T-helper 17 cell (primary cell): ENCODE measurements at regions not wholly inside any gene's neighbourhood (a gene's known extent, or its start where the extent isn't known, plus 50 kb on each side); places are given as distances from the start of the nearest gene placed in this dataset.

Experiments
- ATAC-seq: fragments of 150-1000 bp; cut with Tn5 transposase; 2 replicates; pipeline ENCODE4 v1.10.0; 2021; ENCODE audit warnings: mild to moderate bottlenecking, moderate library complexity
- DNase-seq, 3 donors: peaks; one replicate each; pipeline versions ENCODE4 v3.0.0 to v3.0.0-alpha.2; 2020 to 2021
- H3K9me3 ChIP-seq: one replicate; pipeline ENCODE4 v1.7.0; 2013; ENCODE audit warnings: low read length, mild to moderate bottlenecking; ENCODE audit not compliant: control insufficient read depth, poor library complexity, severe bottlenecking
- H3K27ac Mint-ChIP-seq: one replicate; pipeline ENCODE4 v1.8.0; 2022; ENCODE audit warnings: mild to moderate bottlenecking, moderate library complexity, mixed read lengths
- H3K27me3 Mint-ChIP-seq: one replicate; pipeline ENCODE4 v1.8.0; 2022; ENCODE audit warnings: mixed read lengths
- H3K36me3 Mint-ChIP-seq: one replicate; pipeline ENCODE4 v1.8.0; 2022; ENCODE audit warnings: low read depth, mixed read lengths
- H3K4me1 Mint-ChIP-seq: one replicate; pipeline ENCODE4 v1.8.0; 2022; ENCODE audit warnings: mild to moderate bottlenecking, mixed read lengths
- H3K4me3 Mint-ChIP-seq: one replicate; pipeline ENCODE4 v1.8.0; 2022; ENCODE audit warnings: mild to moderate bottlenecking, moderate library complexity, mixed read lengths

DNA sequence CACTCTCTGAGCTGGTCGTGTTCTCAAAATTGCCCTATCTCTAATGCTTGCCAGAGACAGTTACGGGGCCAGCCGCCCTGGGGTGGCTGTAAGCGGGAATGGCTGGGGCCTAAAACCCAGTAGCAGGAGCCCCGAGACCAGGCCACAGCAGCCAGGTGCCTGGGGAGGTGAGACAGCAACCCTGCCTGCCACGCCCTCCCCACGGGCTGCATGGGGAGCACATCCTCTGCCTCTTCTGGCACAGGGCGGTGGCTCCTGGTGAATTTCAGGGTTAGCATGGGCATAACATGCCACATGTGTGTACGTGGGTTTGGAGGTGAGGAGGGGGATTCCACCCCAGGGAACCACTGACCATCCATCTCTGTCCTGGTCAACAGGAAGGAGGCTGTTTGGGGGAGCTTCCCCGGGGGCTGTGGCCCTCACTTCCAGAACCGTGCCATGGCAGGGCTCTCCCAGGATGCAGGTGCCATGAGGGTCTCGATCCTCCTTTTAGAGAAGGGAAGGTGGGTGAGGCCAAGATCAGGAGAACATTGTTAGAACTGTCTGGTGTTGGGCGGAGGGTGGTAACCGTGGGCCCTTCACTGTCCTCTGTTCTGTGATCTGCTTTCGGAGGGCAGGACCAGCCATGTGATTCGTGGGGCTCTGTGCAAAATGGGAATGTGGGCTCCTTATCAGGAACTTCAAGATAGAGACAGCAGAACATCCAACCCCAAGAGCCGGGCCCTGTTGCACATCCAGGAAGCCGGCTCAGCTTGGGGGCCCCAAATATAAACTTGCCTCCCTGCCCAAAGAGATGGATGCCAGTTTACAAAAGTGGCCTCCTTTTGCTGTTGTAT is 312.2 kb upstream of the DIO3 start:
- H3K4me3 Mint-ChIP-seq = no peak overlapping the region
- DNase-seq = no peak

DNA sequence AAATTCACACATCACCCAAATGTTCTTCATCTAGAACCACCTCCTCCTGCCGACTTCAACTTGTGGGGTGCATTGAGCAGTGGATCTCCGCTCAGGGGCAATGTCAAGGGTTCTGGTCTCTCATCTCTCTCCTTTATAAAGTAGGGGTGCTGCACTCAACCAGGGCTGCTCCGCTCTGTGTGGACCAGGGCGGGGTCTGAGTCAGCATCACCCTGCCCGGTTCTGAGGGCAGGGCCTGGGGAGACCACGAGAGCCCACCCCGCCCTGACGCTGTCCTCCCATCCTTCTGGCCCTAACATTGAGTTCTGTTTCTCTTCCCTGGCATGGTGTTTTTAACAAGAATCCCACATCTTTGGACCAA is 311.6 kb upstream of the DIO3 start:
- Mint-ChIP-seq H3K27ac (no peak overlapping the region), H3K4me1 (peaks cover 9% of the 10 kb centered on the region), H3K27me3 (peaks cover 46% of the 10 kb centered on the region), H3K4me3 (no peak overlapping the region), H3K36me3 (no peaks in the 10 kb centered on the region)
- DNase-seq (no peak), ATAC-seq (no peak)
- no peaks in the 10 kb centered on the region for H3K9me3 ChIP-seq

More for the DNA sequence above, 312.2 kb upstream of the DIO3 start:
- ATAC-seq = no peak
- Mint-ChIP-seq H3K36me3 (no peaks in the 10 kb centered on the region), H3K27ac (no peak overlapping the region), H3K27me3 (peaks cover 40% of the 10 kb centered on the region), H3K4me1 (peaks cover 7% of the 10 kb centered on the region)
- H3K9me3 ChIP-seq = no peaks in the 10 kb centered on the region

GRCh38 chr14:101250336-101250947 is 310.9 kb upstream of the DIO3 start:
- Mint-ChIP-seq H3K4me3 (no peak overlapping the region), H3K27ac (no peak overlapping the region), H3K36me3 (no peaks in the 10 kb centered on the region), H3K27me3 (peaks cover 54% of the 10 kb centered on the region), H3K4me1 (peaks cover 9% of the 10 kb centered on the region)
- DNase-seq = no peak
- H3K9me3 ChIP-seq = no peaks in the 10 kb centered on the region
- no peak for ATAC-seq

DNA sequence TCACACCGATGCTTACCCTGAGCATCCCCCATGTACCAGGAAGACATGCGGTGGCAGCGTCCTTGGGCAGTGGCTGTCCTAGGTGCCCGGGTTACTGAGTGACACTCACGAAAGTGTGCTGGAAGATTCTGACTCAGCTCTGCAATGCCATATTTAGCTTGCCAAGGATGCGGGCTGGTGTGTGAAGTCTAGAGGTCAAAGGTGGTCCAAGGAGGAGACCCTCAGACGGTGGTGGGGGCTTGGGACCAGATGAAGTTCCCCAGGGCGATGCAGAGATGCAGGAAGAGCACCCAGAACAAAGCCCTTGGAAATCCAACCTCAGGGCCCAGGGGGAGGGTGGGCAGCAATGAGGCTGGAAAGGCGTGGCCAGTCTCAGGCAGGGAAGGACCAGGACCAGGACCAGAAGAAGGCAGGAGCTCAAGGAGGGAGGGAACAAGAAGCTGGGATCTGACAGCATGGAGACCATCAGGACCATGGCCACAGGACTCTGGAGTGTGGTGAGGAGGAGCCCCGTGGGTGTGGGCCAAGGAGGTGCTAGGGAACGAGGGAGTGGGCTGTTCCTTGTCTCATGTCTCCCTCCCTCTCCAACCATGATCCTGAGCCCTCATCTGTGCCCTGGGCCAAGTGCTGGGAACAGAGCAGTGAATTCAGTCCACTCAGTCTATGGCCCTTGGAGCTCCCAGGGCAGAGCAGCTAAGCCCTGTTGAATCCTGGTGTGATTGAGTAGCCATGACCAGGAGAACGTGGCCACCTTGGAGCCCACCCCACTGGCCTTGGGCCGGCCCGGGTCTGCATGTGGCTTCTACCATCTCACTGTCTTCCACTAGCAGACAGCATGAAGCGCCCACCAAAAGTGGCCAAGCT is 310.1 kb upstream of the DIO3 start:
- H3K4me3 Mint-ChIP-seq = no peak overlapping the region

GRCh38 chr14:101251812-101252442 is 309.4 kb upstream of the DIO3 start:
- H3K36me3 Mint-ChIP-seq = no peaks in the 10 kb centered on the region
- H3K4me1 Mint-ChIP-seq = peaks cover 9% of the 10 kb centered on the region
- no peaks in the 10 kb centered on the region for H3K9me3 ChIP-seq
- peaks cover 68% of the 10 kb centered on the region for H3K27me3 Mint-ChIP-seq
- DNase-seq = no peak
- no peak overlapping the region for H3K27ac Mint-ChIP-seq
- no peak for ATAC-seq
- no peak overlapping the region for H3K4me3 Mint-ChIP-seq

More for the DNA sequence above, 310.1 kb upstream of the DIO3 start:
- DNase-seq (no peak), ATAC-seq (no peak)
- peaks cover 60% of the 10 kb centered on the region for H3K27me3 Mint-ChIP-seq
- H3K4me1 Mint-ChIP-seq = peaks cover 9% of the 10 kb centered on the region
- H3K27ac Mint-ChIP-seq = no peak overlapping the region
- no peaks in the 10 kb centered on the region for H3K36me3 Mint-ChIP-seq
- no peaks in the 10 kb centered on the region for H3K9me3 ChIP-seq

- Mint-ChIP-seq H3K27me3 (peaks cover 73% of the 10 kb centered on the region), H3K4me1 (peaks cover 9% of the 10 kb centered on the region), H3K36me3 (no peaks in the 10 kb centered on the region), H3K27ac (no peak overlapping the region), H3K4me3 (no peak overlapping the region)
- ATAC-seq (no peak), DNase-seq (no peak)
- no peaks in the 10 kb centered on the region for H3K9me3 ChIP-seq
Measured at GRCh38 chr14:101252443-101253214, 308.7 kb upstream of the DIO3 start.

DNA sequence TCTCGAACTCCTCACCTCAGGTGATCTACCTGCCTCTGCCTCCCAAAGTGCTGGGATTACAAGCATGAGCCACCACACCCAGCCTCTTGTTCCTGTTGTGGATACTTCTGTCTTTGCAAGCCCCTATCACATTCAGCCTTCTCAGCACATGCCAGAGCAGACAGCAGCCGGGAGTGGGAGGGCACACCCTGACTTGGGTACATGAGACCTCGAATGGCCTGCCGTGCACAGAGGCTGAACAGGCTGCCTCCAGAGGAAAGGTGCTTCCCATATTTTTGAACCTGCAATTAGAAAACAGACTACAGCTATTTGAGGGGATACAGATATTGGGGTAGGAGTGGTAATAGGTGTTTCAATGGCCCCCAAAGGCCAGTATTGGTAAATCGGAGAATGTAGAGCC is 307.3 kb upstream of the DIO3 start:
- H3K36me3 Mint-ChIP-seq = no peaks in the 10 kb centered on the region
- H3K27me3 Mint-ChIP-seq = peaks cover 79% of the 10 kb centered on the region
- no peak overlapping the region for H3K27ac Mint-ChIP-seq
- ATAC-seq (no peak), DNase-seq (no peak)
- peaks cover 9% of the 10 kb centered on the region for H3K4me1 Mint-ChIP-seq
- no peak overlapping the region for H3K4me3 Mint-ChIP-seq
- H3K9me3 ChIP-seq = no peaks in the 10 kb centered on the region

DNA sequence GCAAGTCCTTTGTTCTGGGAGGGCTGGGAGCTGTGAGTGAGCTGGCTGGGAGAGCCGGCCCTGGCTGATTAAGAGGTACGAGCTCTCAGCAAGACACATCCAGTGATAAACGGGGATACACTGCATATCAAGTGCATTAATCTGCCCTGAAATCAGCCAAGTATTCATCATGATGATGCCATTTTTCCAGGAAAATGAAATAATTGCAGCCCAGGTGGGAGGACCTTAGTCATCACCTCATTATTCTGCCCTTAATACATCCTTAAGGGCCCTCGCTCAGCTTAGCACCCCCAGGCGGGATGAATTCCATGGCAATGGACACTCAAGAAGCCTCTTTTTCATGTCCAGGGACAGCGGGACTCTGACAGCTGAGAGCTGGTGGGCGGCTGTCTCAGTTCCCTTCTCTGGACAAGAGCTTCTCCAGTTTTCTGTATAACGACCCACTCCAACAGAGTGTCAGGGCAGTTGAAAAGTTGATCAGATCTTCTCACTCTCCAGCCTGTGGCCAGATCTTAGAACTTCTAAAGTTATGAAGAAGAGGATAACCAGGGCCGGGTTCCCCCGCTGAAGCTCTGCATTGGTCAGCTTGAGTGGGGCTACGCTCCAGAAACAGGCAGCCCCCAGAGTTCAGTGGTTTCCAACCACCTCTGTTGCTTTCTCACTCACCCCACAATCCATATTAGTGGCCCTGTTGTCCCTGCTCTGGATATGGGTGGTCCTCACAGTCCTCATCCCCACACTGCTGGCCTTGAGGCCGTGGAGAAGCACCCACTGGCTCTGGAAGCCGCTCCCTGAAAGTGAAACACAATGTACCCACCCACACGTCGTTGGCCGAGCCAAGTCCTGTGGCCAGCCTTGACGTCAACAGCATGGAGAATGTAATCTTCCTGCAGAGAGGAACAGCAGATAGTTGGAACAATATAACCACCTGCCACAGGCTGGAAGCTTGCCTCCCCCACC is 306.2 kb upstream of the DIO3 start:
- Mint-ChIP-seq H3K27me3 (peaks cover 74% of the 10 kb centered on the region), H3K27ac (no peak overlapping the region), H3K4me3 (no peak overlapping the region), H3K4me1 (peaks cover 9% of the 10 kb centered on the region), H3K36me3 (no peaks in the 10 kb centered on the region)
- ATAC-seq (no peak), DNase-seq (no peak)
- H3K9me3 ChIP-seq = no peaks in the 10 kb centered on the region

DNA sequence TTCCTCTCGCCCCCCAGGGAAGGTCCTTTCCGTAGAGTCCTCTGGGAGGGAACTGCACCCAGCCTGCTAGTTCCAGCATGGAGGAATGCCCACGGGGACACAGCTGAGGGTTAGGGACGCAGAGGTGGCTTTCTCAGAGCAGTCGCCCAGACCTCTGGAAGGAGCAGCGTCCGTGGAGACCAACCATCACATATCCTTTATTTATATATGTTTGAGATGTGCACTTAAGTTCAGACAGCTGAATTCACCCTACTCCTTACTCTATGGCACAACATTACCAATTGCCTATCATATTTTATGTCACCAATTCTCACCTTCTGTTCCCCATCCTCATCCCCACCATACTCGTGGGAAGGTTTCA is 305.6 kb upstream of the DIO3 start:
- no peak overlapping the region for H3K27ac Mint-ChIP-seq

GRCh38 chr14:101256266-101256665 is 305.0 kb upstream of the DIO3 start:
- no peak for DNase-seq
- ATAC-seq = no peak
- H3K36me3 Mint-ChIP-seq = no peaks in the 10 kb centered on the region
- peaks cover 71% of the 10 kb centered on the region for H3K27me3 Mint-ChIP-seq
- no peak overlapping the region for H3K27ac Mint-ChIP-seq
- H3K4me3 Mint-ChIP-seq = no peak overlapping the region
- no peaks in the 10 kb centered on the region for H3K9me3 ChIP-seq
- H3K4me1 Mint-ChIP-seq = peaks cover 9% of the 10 kb centered on the region

More for the DNA sequence above, 305.6 kb upstream of the DIO3 start:
- Mint-ChIP-seq H3K36me3 (no peaks in the 10 kb centered on the region), H3K27me3 (peaks cover 75% of the 10 kb centered on the region), H3K4me1 (peaks cover 9% of the 10 kb centered on the region), H3K4me3 (no peak overlapping the region)
- ATAC-seq (no peak), DNase-seq (no peak)
- no peaks in the 10 kb centered on the region for H3K9me3 ChIP-seq

GRCh38 chr14:101257551-101257950 is 303.7 kb upstream of the DIO3 start:
- DNase-seq (no peak), ATAC-seq (no peak)
- Mint-ChIP-seq H3K27ac (no peak overlapping the region), H3K4me3 (no peak overlapping the region), H3K4me1 (peaks cover 5% of the 10 kb centered on the region), H3K36me3 (no peaks in the 10 kb centered on the region), H3K27me3 (peaks cover 67% of the 10 kb centered on the region)
- no peaks in the 10 kb centered on the region for H3K9me3 ChIP-seq

GRCh38 chr14:101259748-101260147 is 301.5 kb upstream of the DIO3 start:
- peaks cover 3% of the 10 kb centered on the region for H3K36me3 Mint-ChIP-seq
- H3K4me1 Mint-ChIP-seq = no peaks in the 10 kb centered on the region
- H3K9me3 ChIP-seq = no peaks in the 10 kb centered on the region
- ATAC-seq = no peak
- no peak for DNase-seq
- H3K4me3 Mint-ChIP-seq = no peak overlapping the region
- H3K27me3 Mint-ChIP-seq = peaks cover 52% of the 10 kb centered on the region
- H3K27ac Mint-ChIP-seq = no peak overlapping the region
